T-helper 22 cell (primary cell): ENCODE measurements at regions not wholly inside any gene's neighbourhood (a gene's known extent, or its start where the extent isn't known, plus 50 kb on each side); places are given as distances from the start of the nearest gene placed in this dataset.
"Not testable (repeated sequence)": the region's sequence is repeated elsewhere in the genome, so short reads cannot be mapped to it uniquely, and the experiment has no call there.

Source experiments
- DNase-seq: peaks from one replicate; pipeline ENCODE4 v3.0.0-alpha.2; 2020; ENCODE audit warnings: low read depth

DNA sequence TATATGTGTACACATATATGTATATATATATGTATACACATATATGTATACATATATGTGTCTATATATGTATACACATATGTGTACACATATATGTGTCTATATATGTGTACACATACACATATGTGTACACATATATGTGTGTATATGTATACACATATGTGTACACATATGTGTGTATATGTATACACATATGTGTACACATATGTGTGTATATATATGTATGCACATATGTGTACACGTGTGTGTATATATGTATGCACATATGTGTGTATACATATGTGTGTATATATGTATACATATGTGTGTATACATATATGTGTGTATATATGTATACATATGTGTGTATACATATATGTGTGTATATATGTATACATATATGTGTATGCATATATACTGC lies 76.7 kb upstream of the RBPJ start:
- DNase-seq: not testable (repeated sequence)

DNA sequence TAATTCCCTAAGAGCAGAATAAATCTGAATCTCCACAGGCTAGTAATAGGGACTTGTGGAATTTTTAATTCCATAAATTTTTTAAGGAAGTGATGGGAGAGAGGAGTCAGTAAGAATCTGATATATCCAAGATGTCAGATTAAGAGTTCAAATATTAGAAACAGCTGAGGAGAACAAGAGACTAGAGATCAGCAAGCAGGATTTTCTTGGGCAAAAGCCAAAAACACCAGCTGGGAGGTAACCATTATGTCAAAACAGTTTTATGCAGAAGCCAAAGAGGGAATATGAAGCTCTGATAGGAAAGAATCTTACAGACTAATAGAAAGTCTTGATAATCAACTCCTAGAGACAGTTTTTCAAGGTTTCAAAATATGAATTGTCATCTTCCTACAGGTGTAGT lies 72.2 kb upstream of the RBPJ start:
- no peak for DNase-seq

DNA sequence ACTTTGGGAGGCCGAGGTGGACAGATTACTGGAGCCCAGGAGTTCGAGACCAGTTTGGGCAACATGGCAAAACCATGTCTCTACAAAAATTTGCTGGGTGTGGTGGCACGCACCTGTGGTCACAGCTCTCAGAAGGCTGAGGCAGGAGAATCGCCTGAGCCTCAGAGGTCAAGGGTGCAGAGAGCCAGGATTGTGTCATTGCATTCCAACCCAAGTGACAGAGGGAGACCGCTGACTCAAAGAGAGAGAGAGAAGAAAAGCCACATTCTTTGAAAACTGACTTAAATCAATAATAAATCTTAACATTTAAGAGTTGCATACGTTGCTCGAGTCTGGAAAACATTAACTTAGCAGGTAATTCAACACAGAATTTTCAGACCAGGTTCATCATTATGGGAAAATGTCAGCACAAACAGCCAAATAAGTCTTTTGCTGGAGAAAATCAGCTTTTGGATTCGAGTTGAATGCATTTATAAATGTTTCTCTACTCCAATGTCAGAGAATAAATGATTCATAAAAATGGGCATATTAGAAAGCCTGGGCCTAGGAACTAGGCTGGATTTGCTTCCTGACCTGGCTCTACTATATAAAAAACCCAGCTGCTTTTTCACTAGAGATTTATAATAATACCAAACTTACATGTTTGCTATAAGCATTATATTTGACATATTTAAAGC lies 68.3 kb upstream of the RBPJ start:
- DNase-seq: no peak

DNA sequence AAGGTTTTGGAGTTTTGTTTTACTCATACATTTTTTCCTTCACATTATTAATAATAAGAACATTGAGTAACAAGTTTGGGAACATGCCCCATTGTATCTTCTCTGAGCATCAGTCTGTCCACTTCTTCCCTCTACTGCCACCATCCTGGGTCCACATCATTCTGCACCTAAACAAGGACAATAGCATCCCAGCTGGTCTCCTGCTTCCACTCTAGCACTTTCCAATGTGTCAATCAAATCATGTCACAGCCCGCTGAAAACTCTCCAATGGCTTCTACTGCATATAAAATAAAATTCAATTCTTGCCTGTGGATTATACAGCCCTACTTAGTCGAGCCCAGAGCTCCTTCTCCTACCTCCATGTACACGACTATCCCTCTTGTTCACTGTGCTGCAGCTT lies 66.8 kb upstream of the RBPJ start:
- DNase-seq: no peak

GRCh38 chr4:26255989-26256388 lies 64.8 kb upstream of the RBPJ start:
- DNase-seq: no peak

- not testable (repeated sequence) for DNase-seq
These were observed 63.4 kb upstream of the RBPJ start for GRCh38 chr4:26257444-26257843.

DNA sequence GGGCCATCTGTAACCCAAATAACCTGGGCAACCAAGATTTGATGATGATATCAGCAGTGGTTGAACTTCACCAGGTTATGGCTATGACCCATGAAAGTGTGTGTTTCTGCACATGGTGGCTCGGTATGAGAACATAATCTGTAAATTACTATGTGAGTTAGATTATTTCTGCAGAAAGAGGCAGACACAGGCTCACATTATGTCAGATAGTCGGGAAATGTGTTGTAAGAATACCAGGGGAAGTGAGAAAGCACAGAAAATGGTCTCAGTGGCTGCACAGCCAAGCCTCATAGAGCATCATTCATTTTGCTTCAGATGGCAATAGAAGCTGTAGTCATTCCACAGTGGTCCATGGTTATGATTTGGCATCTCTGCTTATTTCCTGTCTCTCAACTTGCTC lies 63.0 kb upstream of the RBPJ start:
- no peak for DNase-seq

DNA sequence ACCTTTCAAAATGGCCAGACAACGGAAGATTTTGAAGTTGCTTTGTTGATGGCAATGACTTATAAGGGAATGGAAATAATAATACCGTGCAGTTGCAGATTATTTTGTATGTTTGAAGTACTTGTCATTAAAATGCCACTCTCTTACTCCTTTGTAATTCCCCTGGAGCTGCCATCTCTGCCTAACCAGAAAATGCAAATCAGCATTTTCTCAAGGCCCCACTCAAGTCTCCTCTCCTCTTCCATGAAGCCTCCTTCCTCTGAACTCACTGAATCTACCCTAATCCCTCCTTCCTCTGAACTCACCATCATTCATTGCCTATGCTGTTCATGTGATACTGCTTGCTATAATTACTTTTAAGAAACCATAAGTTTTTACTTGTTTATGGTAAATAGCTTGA lies 60.2 kb upstream of the RBPJ start:
- DNase-seq: no peak

GRCh38 chr4:26261405-26261804 lies 59.4 kb upstream of the RBPJ start:
- no peak for DNase-seq

- no peak for DNase-seq
These were observed 57.6 kb upstream of the RBPJ start for GRCh38 chr4:26263165-26263564.

GRCh38 chr4:26264109-26264508 lies 56.7 kb upstream of the RBPJ start:
- no peak for DNase-seq

- no peak for DNase-seq
These were observed 53.7 kb upstream of the RBPJ start for GRCh38 chr4:26267087-26267486.

GRCh38 chr4:26268246-26268645 lies 52.6 kb upstream of the RBPJ start:
- no peak for DNase-seq

DNA sequence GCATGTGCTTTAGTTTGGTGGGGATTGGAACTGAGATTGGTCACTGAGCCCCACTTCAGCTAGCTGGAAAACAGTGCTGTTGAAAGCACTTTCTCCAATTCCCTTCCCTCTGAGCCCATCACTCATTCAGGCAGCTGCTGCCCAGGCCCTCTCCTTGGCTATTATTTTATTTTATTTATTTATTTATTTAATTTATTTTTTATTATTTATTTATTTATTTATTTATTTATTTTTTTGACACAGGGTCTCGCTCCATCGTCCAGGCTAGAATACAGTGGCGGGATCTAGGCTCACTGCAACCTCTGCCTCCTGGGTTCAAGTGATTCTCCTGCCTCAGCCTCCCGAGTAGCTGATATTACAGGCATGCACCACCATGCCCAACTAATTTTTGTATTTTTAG lies 51.8 kb upstream of the RBPJ start:
- no peak for DNase-seq
